ENCODE measurements at regions not wholly inside any gene's neighbourhood (a gene's known extent, or its start where the extent isn't known, plus 50 kb on each side); places are given as distances from the start of the nearest gene placed in this dataset.

DNA sequence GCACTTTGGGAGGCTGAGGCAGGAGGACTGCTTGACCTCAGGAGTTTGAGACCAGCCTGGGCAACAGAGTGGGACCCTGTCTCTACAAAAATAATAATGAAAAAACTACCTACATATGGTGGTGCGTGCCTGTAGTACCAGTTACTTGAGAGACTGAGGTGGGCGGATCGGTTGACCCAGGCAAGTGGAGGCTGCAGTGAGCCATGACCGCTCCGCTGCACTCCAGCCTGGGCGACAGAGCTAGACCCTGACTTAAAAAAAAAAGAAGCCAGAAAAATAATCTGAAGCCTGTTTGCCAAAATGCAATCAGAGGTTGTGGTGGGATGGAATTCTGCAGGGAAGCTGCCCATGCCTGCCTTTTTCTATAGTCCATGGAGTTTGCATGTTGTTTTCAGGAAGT, 50.4 kb upstream of the GGTA1 start:
- no peak for DNase-seq

- peak; percentile 60 for DNase-seq
Measured at GRCh38 chr9:121550569-121551512, 51.2 kb upstream of the GGTA1 start.

- DNase-seq: no peak
Measured at GRCh38 chr9:121551985-121552753, 52.5 kb upstream of the GGTA1 start.

DNA sequence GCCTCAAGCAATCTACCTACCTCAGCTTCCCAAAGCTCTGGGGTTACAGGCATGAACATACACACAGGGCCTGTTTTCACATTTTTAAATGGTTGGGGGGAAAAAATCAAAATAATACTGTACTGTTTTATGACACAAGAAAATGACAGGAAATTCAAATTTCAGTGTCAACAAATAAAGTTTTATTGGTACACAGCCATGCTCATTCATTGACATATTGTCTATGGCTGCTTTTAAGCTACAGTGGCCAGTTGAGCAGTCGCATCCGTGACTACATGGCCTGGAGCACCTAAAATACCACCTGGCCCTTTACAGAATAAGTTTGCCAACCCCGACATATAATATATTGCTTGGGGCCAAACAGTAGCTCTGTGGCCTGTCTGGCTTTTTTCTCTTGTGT, 56.4 kb upstream of the GGTA1 start:
- no peak for DNase-seq

DNA sequence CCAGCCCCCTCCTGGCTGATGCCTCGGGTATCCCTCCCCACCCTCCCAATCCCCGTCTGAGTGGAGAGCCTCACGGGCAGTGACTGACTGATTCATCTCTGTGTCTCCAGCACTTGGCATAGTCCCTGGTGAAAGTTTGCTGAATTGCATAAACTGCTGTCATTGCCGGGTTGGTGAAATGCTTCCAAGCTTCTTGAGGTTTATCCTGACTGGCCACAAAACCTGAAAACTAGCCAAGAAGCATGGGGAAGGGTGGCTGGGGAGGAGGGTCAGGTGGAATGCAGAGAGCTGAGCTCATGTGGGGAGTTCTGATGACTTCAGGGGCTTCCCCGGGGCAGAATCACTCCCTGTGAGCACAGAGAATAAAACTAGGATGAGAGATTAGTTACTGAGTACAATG, 56.9 kb upstream of the GGTA1 start:
- no peak for DNase-seq

DNA sequence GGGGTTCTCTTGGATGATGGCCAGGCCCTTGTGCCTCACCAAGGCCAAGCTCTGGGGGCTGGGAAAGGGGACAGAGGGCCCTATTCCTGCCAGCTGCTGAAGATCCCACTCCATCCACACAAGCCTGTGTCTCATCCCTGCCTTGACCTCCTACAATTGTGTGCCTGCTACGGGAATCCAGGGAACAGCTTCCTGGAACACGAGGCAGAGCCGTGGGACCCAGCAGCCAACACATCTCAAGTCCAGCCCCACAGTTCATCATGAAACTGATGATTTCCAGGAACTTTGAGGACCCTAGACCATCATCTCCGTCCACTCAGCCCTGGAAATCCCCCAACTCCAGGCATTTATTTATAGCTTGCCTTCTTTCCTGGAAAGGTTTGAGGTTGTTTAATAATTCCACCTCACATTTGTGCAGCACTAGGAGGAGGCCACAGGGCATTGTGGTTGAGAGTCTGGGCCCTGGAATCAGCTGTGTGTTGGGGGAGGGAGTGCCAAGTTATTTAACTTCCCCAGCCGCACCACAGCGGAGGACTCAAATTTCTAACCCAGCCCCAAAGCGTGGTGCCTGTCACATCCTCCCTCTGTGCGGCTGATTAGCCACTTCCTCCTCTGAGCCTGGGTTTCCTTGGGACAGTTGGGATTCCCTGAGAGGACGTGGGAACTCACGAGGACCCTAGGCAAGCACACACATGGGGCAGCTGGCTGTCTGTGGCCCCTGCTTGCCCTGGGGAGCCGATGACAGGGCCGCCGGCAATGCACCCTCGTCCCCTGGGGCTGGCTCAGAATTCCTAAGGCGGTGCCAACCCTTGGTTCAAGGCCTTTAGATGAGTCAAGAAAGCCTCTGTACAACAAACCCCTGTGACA, 58.2 kb upstream of the GGTA1 start:
- DNase-seq: no peak

DNA sequence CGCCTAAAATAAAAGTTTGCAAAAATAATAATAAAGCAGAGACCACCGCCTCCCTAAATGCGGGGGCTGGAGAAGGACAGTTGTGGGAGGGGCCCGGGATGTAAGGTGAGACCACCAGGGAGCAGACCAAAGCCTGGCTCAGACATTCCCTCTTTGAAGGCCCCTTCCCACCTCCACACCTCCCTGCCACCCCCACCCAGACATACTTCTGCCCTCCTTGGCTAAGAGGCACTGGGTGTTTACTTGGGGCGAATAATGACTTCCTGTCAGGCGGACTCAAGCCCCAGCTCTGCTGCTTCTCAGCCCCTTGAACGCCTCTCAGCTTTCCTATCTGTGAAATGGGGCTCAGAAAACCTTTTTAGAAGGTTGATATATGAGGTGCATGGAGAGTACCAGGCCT, 58.8 kb upstream of the GGTA1 start:
- no peak for DNase-seq

DNA sequence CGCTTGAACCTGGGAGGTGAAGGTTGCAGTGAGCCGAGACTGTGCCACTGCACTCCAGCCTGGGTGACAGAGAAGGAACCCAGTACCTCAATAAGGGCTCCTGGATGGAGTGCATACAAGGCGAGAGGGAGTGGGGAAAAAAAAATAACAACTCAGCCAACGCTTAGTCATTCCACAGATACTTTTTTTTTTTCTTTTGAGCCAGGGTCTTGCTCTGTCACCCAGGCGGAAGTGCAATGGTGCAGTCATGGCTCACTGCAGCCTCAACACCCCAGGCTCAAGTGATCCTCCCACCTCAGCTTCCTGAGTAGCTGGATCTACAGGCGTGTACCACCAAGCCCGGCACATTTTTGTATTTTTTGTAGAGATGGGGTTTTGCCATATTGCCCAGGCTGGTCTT, 59.5 kb upstream of the GGTA1 start:
- DNase-seq: no peak

- DNase-seq: no peak
Measured at GRCh38 chr9:121560921-121561320, 61.3 kb upstream of the GGTA1 start.

GRCh38 chr9:121561385-121562222, 62.0 kb upstream of the GGTA1 start:
- DNase-seq: no peak

GRCh38 chr9:121562301-121562700, 62.7 kb upstream of the GGTA1 start:
- DNase-seq: no peak

DNA sequence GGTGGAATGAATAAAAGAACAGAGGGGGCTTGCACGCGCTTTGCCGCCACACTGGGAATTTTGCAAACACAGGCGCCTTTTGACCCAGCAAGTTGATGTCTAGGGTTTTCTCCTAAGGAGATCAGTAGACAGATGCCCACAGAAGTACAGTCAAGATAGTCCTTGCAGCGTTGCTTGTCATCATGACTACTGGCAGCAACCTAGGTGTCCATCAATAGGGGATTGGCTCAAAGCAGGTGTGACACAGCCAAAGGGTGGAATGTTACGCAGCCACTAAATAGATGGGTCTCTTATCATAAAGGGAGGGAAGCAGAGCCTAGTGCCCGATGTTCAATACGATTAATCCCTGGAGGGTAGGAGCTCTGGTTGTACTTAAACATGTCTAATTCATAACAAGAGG, 63.8 kb upstream of the GGTA1 start:
- no peak for DNase-seq

DNA sequence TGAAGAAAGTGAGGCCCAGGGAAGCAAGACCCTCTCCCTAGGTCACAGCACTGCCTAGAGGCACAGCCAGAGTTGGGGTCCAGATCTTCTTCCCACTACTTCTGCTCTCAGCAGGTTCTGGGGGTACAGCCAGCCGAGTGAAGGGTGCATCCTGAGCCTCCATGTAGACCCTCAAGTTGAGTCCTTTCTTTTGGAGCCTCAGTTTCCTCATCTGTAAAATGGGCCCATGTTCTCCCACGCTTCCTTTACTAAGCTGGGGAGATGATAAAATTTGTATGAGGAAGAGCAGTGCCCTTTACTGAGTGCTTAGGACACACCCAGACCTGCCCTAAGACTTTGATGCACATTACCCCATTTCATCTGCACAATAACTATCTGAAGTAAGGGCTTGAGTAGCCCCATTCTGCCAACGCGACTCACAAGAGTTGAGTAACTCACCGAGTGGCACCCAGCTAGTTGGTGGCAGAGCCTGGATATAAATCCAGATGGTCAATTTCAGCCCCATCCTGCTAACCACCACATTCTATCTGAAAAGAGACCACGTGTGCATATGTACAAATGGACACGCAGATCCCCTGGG, 64.3 kb upstream of the GGTA1 start:
- no peak for DNase-seq

DNA sequence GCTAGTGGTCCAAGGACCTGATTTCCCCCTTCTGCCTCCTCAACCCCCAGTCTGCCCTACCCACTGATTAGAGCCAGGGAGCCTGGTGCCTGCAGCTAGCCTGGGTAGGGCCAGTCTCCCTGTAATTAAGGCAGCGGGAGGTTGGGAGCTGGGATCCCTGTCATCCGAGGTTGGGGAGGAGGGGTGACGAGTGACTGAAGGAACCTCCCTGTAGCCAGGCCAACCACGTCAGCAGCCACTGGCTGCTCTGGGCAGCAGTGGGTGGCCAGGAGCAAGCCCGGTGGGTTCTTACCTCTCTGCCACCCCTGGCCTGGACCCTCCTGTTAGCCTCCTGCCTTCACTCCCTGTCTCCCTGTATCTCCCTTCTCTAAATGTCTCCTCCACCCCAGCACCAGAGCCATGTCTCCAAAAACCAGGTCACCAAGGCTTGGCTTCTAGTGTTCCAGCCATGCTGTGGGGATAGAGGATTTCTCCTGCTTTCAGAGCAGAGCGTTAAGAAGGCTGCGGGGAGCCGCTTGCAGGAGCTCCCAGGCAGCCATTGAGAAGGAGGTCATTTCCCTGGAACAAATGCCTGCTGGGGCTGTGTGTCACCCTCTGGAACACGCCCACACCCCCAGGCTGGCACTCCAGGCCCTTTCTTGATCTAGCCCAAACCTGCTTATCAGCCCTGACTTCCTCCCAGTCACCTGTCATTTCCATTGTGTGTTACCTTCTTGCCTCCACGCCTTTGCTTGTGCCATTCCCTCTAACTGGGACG, 65.0 kb upstream of the GGTA1 start:
- DNase-seq: no peak

GRCh38 chr9:121566481-121567465, 67.1 kb upstream of the GGTA1 start:
- no peak for DNase-seq

DNA sequence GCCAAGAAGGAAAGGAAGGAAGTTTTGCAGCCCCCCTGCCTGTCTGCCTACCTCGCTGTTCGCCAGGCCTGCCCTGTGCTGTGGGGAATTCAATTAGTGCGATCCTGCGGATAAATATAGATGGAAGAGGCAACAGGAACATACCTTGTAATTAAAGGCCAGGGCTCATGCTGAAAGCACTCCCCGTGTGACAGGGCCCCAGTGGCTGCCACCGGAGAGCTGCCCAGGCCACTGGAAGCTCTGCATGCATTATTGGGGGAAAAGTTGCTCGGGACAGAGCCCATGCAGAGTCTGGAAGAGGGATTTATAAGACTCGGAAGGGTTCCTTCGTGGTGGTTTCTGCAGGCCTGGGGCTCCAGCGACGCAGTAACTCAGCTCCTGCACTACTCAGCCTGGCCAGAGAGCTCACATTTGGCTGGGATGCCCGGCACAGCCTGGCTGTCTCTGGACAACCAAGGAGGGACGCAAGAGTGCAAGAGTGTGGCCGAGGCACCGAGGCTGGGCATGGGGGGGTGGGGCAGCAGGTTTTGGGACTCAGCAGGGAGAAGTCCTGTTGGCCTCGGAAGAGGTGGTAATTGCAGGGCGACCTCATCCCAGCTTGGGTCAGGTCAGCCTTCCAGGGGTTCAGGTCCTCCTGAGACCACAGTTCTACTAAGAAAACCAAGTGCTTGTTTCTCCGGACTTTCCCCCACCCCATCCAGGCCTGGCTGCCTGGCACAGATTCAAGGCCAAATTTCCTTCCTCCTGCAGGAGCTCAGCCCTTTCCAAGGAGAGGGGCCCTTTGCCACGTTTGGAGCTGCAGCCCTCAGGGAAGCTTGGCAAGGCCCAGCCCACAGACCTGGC, 68.1 kb upstream of the GGTA1 start:
- no peak for DNase-seq

GRCh38 chr9:121568343-121569265, 69.0 kb upstream of the GGTA1 start:
- DNase-seq: no peak

- no peak for DNase-seq
Measured at GRCh38 chr9:121569266-121569648, 69.6 kb upstream of the GGTA1 start.
